22Rv1 (cell line): ENCODE measurements at regions not wholly inside any gene's neighbourhood (a gene's known extent, or its start where the extent isn't known, plus 50 kb on each side); places are given as distances from the start of the nearest gene placed in this dataset.

ENCODE experiments used
- ZFX ChIP-seq: fragments of 450-650 bp; IDR thresholded peaks from 2 replicates; pipeline ENCODE4 v1.6.1; 2017; ENCODE audit warnings: antibody characterized with exemption, borderline replicate concordance
- TF ChIP-seq, protein P1 (sequence below): fragments of 450-650 bp; IDR thresholded peaks from 2 replicates; pipeline ENCODE4 v1.5.1; 2017; ENCODE audit warnings: mild to moderate bottlenecking

DNA sequence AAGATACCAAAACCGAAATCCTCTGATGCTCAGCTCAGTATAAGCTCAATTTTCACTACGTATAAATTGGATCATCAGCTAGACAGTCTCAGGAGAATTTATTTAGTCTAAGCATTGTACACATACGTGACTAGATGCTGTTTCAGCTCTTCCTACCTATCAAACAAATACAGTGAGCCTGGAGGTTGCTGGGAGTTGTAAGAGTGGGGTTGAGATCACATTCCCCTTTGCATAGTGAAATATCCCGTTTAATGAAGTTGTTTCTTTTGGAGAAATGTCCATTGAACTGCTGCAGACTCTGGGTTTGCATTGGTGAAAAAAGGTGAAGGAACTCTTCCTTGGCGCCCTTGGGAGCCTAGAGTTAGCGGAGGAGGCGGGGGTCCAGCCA lies 68.9 kb upstream of the GJB6 start:
- TF ChIP-seq, protein P1, sequence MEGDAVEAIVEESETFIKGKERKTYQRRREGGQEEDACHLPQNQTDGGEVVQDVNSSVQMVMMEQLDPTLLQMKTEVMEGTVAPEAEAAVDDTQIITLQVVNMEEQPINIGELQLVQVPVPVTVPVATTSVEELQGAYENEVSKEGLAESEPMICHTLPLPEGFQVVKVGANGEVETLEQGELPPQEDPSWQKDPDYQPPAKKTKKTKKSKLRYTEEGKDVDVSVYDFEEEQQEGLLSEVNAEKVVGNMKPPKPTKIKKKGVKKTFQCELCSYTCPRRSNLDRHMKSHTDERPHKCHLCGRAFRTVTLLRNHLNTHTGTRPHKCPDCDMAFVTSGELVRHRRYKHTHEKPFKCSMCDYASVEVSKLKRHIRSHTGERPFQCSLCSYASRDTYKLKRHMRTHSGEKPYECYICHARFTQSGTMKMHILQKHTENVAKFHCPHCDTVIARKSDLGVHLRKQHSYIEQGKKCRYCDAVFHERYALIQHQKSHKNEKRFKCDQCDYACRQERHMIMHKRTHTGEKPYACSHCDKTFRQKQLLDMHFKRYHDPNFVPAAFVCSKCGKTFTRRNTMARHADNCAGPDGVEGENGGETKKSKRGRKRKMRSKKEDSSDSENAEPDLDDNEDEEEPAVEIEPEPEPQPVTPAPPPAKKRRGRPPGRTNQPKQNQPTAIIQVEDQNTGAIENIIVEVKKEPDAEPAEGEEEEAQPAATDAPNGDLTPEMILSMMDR = no peak
- no peak for TF ChIP-seq ZFX
